ENCODE measurements at regions not wholly inside any gene's neighbourhood (a gene's known extent, or its start where the extent isn't known, plus 50 kb on each side); places are given as distances from the start of the nearest gene placed in this dataset.

DNA sequence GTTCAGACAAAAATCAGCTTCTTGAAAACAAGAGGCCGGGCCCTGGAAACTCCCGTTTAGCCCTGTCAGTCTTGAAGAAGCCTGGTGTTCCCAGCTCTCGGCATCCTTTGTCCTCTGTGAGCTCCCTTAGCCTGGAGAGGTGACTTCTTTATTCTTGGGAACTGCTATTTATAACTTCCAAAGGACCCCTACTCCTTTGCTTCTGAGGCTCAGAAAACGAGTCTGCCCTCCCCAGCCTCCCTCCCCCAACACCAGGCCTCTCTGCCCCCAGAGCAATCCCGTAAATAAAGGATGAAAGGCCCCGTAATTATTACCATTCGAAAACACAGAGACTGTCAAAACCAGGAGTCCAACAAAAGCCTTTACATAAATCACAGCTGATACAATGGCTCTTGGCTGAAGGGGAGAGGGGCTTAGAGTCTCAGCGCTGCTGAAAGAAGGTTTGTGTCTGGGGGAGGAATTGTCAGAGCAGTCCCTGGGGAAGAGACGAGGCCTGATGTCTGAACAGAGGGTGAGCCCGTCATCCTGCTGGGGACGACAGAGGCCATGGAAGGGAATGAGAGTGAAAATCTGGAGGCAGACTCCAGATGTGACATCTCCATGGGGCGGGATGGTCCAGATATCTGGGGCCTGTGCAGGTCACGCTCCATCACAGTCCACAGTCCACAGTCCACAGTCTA lies 283.0 kb downstream of the MYCN start:
- H3K27me3 Mint-ChIP-seq (ENCODE audit: unreplicated experiment), result peaks cover 7% of the 10 kb centered on the region
- peaks cover 2% of the 10 kb centered on the region for H3K9me3 Mint-ChIP-seq (ENCODE audit: unreplicated experiment)
- peak; percentile 22 for DNase-seq
- peaks cover 5% of the 10 kb centered on the region for H3K36me3 Mint-ChIP-seq (ENCODE audit: unreplicated experiment)
- peak overlapping the region; percentile 53 for H3K4me3 Mint-ChIP-seq (ENCODE audit: unreplicated experiment)
- TF ChIP-seq, protein P1, sequence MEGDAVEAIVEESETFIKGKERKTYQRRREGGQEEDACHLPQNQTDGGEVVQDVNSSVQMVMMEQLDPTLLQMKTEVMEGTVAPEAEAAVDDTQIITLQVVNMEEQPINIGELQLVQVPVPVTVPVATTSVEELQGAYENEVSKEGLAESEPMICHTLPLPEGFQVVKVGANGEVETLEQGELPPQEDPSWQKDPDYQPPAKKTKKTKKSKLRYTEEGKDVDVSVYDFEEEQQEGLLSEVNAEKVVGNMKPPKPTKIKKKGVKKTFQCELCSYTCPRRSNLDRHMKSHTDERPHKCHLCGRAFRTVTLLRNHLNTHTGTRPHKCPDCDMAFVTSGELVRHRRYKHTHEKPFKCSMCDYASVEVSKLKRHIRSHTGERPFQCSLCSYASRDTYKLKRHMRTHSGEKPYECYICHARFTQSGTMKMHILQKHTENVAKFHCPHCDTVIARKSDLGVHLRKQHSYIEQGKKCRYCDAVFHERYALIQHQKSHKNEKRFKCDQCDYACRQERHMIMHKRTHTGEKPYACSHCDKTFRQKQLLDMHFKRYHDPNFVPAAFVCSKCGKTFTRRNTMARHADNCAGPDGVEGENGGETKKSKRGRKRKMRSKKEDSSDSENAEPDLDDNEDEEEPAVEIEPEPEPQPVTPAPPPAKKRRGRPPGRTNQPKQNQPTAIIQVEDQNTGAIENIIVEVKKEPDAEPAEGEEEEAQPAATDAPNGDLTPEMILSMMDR (IDR thresholded peaks at IDR 0.05; ENCODE audit: partially characterized antibody, unreplicated experiment), result no peak
- H3K27ac Mint-ChIP-seq (ENCODE audit: unreplicated experiment), result peak overlapping the region; percentile 73
- peaks cover 25% of the 10 kb centered on the region for H3K4me1 Mint-ChIP-seq (ENCODE audit: low read depth, unreplicated experiment)

DNA sequence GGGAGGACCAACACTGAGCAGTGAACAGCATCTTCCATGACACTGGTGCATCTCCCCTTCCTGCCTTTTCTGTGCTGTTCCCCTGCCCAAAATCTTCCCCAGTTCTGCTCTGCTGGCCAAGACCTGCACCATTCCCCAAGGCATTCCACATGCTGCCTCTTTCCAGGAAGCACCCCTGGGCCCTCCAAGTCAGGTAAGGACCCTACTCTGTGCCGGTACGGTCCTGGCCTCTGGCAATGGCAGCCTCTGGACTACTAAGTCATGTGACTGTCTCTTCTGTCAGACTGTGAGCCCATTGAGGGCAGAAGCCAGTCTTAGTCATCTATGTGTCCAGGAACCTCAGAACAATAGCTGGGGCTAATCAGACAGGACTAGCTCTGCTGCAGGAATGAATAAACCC lies 282.0 kb downstream of the MYCN start:
- Mint-ChIP-seq H3K9me3 (ENCODE audit: unreplicated experiment) (peaks cover 5% of the 10 kb centered on the region), H3K27ac (ENCODE audit: unreplicated experiment) (no peak overlapping the region), H3K27me3 (ENCODE audit: unreplicated experiment) (peaks cover 7% of the 10 kb centered on the region)

DNA sequence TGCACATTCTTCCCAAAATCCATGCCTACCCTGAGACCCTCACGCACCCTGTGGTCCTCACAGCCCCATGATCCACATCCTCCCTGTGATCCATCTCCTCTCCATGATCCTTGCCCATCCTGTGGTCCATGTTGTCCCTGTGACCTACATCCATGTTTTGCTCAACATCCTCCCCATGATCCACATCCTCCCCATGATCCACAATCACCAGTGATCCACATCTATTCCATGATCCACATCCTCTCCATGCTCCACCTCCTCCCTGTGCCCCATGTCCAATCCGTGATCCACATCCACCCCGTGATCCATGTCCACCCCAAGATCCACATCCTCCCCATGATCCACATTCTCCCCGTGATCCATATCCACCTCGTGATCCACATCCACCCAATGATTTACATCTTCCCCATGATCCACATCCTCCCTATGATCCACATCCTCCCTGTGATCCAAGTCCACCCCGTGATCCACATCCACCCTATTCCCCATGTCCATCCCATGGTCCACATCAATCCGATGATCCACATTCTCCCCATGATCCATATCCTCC lies 281.2 kb downstream of the MYCN start:
- Mint-ChIP-seq H3K9me3 (ENCODE audit: unreplicated experiment) (peaks cover 7% of the 10 kb centered on the region), H3K4me3 (ENCODE audit: unreplicated experiment) (no peak overlapping the region), H3K36me3 (ENCODE audit: unreplicated experiment) (peaks cover 5% of the 10 kb centered on the region), H3K27me3 (ENCODE audit: unreplicated experiment) (peaks cover 7% of the 10 kb centered on the region), H3K4me1 (ENCODE audit: low read depth, unreplicated experiment) (peaks cover 23% of the 10 kb centered on the region), H3K27ac (ENCODE audit: unreplicated experiment) (peak overlapping the region; percentile 44)
- no peak for DNase-seq
- TF ChIP-seq, protein P1 (IDR thresholded peaks at IDR 0.05; ENCODE audit: partially characterized antibody, unreplicated experiment), result no peak

More for the DNA sequence above, 282.0 kb downstream of the MYCN start:
- DNase-seq, result no peak
- Mint-ChIP-seq H3K4me3 (ENCODE audit: unreplicated experiment) (no peak overlapping the region), H3K36me3 (ENCODE audit: unreplicated experiment) (peaks cover 5% of the 10 kb centered on the region), H3K4me1 (ENCODE audit: low read depth, unreplicated experiment) (peaks cover 24% of the 10 kb centered on the region)
- TF ChIP-seq, protein P1 (IDR thresholded peaks at IDR 0.05; ENCODE audit: partially characterized antibody, unreplicated experiment), result no peak

DNA sequence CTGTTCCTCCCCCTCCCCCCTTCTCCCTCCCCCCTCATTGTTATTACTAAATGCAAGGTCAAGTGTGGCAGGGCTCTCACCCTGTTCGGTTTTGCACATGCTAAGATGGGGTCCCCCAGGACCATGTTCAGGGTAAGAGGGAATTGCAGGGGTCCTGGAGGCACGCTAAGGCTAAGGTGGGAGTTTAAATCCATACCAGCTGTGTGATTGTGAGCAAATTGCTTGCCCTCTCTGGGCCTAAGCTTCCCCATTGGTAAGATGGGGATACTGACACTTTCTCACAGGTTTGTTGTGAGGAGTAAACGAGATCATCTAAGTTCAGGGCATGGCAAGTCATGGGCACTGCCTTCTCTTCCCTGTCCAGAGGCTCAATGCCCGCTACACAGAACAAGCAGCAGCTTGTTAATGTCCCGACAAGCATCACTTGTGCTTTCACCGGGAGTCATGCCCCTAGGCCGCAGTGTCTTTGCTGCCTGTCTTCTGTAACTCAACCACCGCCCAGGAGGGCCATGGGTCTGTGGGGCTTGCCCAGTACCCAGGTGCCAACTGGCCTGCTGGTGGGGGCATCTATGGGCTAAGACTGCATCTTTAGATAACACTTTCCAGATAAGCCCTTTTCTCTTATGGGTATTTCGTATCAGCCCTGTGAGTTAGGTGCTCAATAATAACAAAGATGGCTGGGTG lies 279.1 kb downstream of the MYCN start:
- DNase-seq, result no peak
- Mint-ChIP-seq H3K36me3 (ENCODE audit: unreplicated experiment) (peaks cover 5% of the 10 kb centered on the region), H3K4me1 (ENCODE audit: low read depth, unreplicated experiment) (peaks cover 35% of the 10 kb centered on the region), H3K4me3 (ENCODE audit: unreplicated experiment) (no peak overlapping the region), H3K9me3 (ENCODE audit: unreplicated experiment) (peaks cover 12% of the 10 kb centered on the region), H3K27me3 (ENCODE audit: unreplicated experiment) (peaks cover 7% of the 10 kb centered on the region), H3K27ac (ENCODE audit: unreplicated experiment) (no peak overlapping the region)
- TF ChIP-seq, protein P1 (IDR thresholded peaks at IDR 0.05; ENCODE audit: partially characterized antibody, unreplicated experiment), result no peak

DNA sequence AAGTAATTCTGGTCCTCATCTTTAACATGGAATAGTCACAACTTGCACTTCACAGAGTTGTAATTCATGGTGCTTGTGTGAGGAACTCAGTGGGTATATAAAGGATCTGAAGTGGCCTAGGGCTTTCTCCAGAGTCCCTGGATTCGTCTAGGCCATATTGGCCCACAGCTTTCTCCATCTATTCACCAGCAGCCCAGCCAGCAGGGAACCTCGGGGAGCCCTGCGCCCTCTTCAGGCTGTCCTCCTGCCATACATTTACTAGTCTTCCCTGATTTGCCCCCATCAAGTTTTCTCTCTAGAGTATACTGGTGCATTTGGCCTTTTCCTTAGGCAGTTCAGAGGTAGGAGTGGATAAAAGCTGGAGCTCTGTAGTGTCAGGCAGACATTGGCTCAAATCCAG lies 278.3 kb downstream of the MYCN start:
- peaks cover 27% of the 10 kb centered on the region for H3K4me1 Mint-ChIP-seq (ENCODE audit: low read depth, unreplicated experiment)
- peaks cover 5% of the 10 kb centered on the region for H3K36me3 Mint-ChIP-seq (ENCODE audit: unreplicated experiment)
- no peak overlapping the region for H3K4me3 Mint-ChIP-seq (ENCODE audit: unreplicated experiment)
- H3K27ac Mint-ChIP-seq (ENCODE audit: unreplicated experiment), result no peak overlapping the region
- peaks cover 12% of the 10 kb centered on the region for H3K9me3 Mint-ChIP-seq (ENCODE audit: unreplicated experiment)
- H3K27me3 Mint-ChIP-seq (ENCODE audit: unreplicated experiment), result peaks cover 7% of the 10 kb centered on the region
- peak; percentile 69 for DNase-seq
- TF ChIP-seq, protein P1 (IDR thresholded peaks at IDR 0.05; ENCODE audit: partially characterized antibody, unreplicated experiment), result peak; percentile 22
